MM.1S (cell line): ENCODE measurements at regions not wholly inside any gene's neighbourhood (a gene's known extent, or its start where the extent isn't known, plus 50 kb on each side); places are given as distances from the start of the nearest gene placed in this dataset.

Experiments
- DNase-seq: peaks from one replicate; pipeline ENCODE4 v3.0.0-alpha.2; 2015
- H2AFZ ChIP-seq: fragments of 300-600 bp; sonication (generic); 2 replicates; pipeline ENCODE4 v1.6.0; 2016; ENCODE audit warnings: antibody characterized with exemption, low read length
- H3F3A ChIP-seq: fragments of 300-600 bp; sonication (generic); 2 replicates; pipeline ENCODE4 v1.6.1; 2016; ENCODE audit warnings: mild to moderate bottlenecking, antibody characterized with exemption, low read length, moderate library complexity, mixed read lengths; ENCODE audit not compliant: insufficient read depth
- H3K27ac ChIP-seq: fragments of 300-600 bp; sonication (generic); 2 replicates; pipeline ENCODE4 v1.5.1; 2016; ENCODE audit warnings: mild to moderate bottlenecking, low read length
- H3K27me3 ChIP-seq: fragments of 300-600 bp; sonication (generic); replicated peaks from 2 replicates; pipeline ENCODE4 v1.6.0; 2016; ENCODE audit warnings: low read length; ENCODE audit not compliant: insufficient read depth
- H3K36me3 ChIP-seq: fragments of 300-600 bp; sonication (generic); replicated peaks from 2 replicates; pipeline ENCODE4 v1.6.1; 2016; ENCODE audit warnings: mild to moderate bottlenecking, low read length, mixed read lengths; ENCODE audit not compliant: insufficient read depth
- H3K4me1 ChIP-seq: fragments of 300-600 bp; sonication (generic); 2 replicates; pipeline ENCODE4 v1.6.1; 2016; ENCODE audit warnings: low read length, mixed read lengths
- H3K4me2 ChIP-seq: fragments of 300-600 bp; sonication (generic); 2 replicates; pipeline ENCODE4 v1.6.0; 2016; ENCODE audit warnings: low read depth, low read length
- H3K4me3 ChIP-seq: fragments of 300-600 bp; sonication (generic); 2 replicates; pipeline ENCODE4 v1.5.1; 2016; ENCODE audit warnings: low read length, mixed read lengths
- H3K79me2 ChIP-seq: fragments of 300-600 bp; sonication (generic); 2 replicates; pipeline ENCODE4 v1.6.1; 2016; ENCODE audit warnings: mixed run types, low read length, mixed read lengths
- H3K9ac ChIP-seq: fragments of 300-600 bp; sonication (generic); 2 replicates; pipeline ENCODE4 v1.6.1; 2016; ENCODE audit warnings: low read length, mixed read lengths
- H3K9me2 ChIP-seq: fragments of 300-600 bp; sonication (generic); replicated peaks from 2 replicates; pipeline ENCODE4 v1.6.1; 2016; ENCODE audit warnings: mild to moderate bottlenecking, low read length, mixed read lengths; ENCODE audit not compliant: insufficient read depth
- H3K9me3 ChIP-seq: fragments of 300-600 bp; sonication (generic); replicated peaks from 2 replicates; pipeline ENCODE4 v1.6.1; 2016; ENCODE audit warnings: mild to moderate bottlenecking, low read length, mixed read lengths; ENCODE audit not compliant: insufficient read depth
- H4K20me1 ChIP-seq: fragments of 300-600 bp; sonication (generic); 2 replicates; pipeline ENCODE4 v1.6.1; 2016; ENCODE audit warnings: mild to moderate bottlenecking, low read length, moderate library complexity, mixed read lengths; ENCODE audit not compliant: insufficient read depth
- EZH2 ChIP-seq: fragments of 300-600 bp; sonication (generic); optimal IDR thresholded peaks from 2 replicates; pipeline ENCODE3; 2017; ENCODE audit warnings: low read depth, mild to moderate bottlenecking, antibody characterized with exemption, low read length, mixed read lengths
- EZH2phosphoT487 ChIP-seq: fragments of 300-600 bp; sonication (generic); IDR thresholded peaks from 2 replicates; pipeline ENCODE4 v1.6.1; 2018; ENCODE audit warnings: antibody characterized with exemption, low read length
- TF ChIP-seq, protein P1 (sequence below): fragments of 300-600 bp; sonication (generic); IDR thresholded peaks from 2 replicates; pipeline ENCODE4 v1.5.1; 2016; ENCODE audit warnings: antibody characterized with exemption, low read length, mixed read lengths

DNA sequence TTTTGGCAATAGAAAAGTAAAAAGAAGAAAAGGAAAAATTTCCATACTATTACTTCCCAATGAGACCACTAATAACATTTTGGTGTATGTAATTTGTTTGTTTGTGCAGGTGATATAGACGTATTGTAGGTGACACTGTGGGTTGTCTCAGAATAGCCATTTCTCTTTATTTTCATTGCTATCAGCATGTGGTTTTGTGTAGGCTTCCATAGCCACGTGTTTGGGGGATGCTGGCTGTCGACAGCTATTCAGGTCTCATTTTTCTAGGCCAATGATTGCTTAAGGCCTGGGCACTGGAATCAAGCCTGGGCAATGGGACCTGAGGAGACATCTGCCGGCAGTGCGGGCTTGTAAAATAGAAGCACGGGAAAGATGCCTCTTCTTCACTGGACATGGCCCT, 71.0 kb upstream of the KCTD1 start:
- Histone ChIP-seq H3K9me3 (no peaks in the 10 kb centered on the region), H3K27ac (no peak overlapping the region), H3F3A (no peaks in the 10 kb centered on the region), H4K20me1 (no peaks in the 10 kb centered on the region), H3K4me3 (no peak overlapping the region), H2AFZ (no peak overlapping the region), H3K9me2 (no peaks in the 10 kb centered on the region), H3K27me3 (no peaks in the 10 kb centered on the region), H3K4me1 (no peaks in the 10 kb centered on the region), H3K36me3 (no peaks in the 10 kb centered on the region), H3K79me2 (no peaks in the 10 kb centered on the region), H3K4me2 (no peak overlapping the region), H3K9ac (no peak overlapping the region)
- TF ChIP-seq EZH2phosphoT487 (no peak), EZH2 (no peak)
- TF ChIP-seq, protein P1, sequence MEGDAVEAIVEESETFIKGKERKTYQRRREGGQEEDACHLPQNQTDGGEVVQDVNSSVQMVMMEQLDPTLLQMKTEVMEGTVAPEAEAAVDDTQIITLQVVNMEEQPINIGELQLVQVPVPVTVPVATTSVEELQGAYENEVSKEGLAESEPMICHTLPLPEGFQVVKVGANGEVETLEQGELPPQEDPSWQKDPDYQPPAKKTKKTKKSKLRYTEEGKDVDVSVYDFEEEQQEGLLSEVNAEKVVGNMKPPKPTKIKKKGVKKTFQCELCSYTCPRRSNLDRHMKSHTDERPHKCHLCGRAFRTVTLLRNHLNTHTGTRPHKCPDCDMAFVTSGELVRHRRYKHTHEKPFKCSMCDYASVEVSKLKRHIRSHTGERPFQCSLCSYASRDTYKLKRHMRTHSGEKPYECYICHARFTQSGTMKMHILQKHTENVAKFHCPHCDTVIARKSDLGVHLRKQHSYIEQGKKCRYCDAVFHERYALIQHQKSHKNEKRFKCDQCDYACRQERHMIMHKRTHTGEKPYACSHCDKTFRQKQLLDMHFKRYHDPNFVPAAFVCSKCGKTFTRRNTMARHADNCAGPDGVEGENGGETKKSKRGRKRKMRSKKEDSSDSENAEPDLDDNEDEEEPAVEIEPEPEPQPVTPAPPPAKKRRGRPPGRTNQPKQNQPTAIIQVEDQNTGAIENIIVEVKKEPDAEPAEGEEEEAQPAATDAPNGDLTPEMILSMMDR = no peak
- DNase-seq = no peak

DNA sequence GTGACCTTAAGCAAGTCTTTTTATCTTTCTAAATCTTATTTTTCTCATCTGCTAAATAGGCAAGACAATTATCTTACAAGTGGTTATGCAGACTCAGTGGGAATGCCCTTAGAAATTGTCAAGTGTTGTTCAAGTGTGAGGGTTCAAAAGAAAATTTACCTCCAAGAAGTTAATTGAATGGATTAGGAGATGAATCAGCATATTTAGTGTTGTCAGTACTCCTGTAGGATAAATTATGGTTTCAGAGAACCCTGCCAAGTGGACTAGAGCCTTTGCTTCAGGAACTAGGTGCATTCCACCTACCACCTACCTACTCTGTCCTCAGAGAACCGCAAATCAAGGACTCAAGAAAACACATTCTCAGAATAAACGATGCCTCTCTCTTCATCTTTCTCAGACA, 69.8 kb upstream of the KCTD1 start:
- H3K9me3 ChIP-seq = no peaks in the 10 kb centered on the region
- H4K20me1 ChIP-seq = no peaks in the 10 kb centered on the region
- no peaks in the 10 kb centered on the region for H3K79me2 ChIP-seq
- H3K4me2 ChIP-seq = no peak overlapping the region
- no peak overlapping the region for H3K9ac ChIP-seq
- H3K4me1 ChIP-seq = no peaks in the 10 kb centered on the region
- no peaks in the 10 kb centered on the region for H3K27me3 ChIP-seq
- TF ChIP-seq EZH2 (no peak), EZH2phosphoT487 (no peak)
- TF ChIP-seq, protein P1 = no peak
- H3K9me2 ChIP-seq = no peaks in the 10 kb centered on the region
- no peaks in the 10 kb centered on the region for H3K36me3 ChIP-seq
- no peak overlapping the region for H2AFZ ChIP-seq
- no peak overlapping the region for H3K27ac ChIP-seq
- H3F3A ChIP-seq = no peaks in the 10 kb centered on the region
- DNase-seq = no peak
- no peak overlapping the region for H3K4me3 ChIP-seq

DNA sequence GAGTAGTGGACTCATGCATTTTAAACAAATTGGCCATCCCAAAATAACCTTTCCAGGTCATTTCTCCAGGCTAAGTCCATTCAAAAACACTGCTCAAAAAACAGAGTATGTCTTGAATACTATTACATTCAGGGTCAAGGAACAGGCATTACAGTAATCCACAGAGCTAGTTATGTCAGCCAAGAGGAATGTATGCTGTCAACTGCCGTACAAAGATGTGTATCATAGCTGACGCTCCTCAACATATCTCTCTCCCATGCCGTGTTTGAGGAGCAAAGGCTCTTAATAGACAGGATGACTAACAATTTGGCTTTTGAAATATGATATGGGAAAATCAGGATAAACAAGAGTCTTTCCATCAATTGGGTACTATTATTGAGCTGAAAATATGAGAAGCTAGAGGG, 68.8 kb upstream of the KCTD1 start:
- Histone ChIP-seq H2AFZ (no peak overlapping the region), H3K9me2 (no peaks in the 10 kb centered on the region), H3K4me2 (no peak overlapping the region), H3K27me3 (no peaks in the 10 kb centered on the region), H3K9me3 (no peaks in the 10 kb centered on the region), H4K20me1 (no peaks in the 10 kb centered on the region), H3F3A (no peaks in the 10 kb centered on the region), H3K4me3 (no peak overlapping the region), H3K27ac (no peak overlapping the region), H3K36me3 (no peaks in the 10 kb centered on the region), H3K79me2 (no peaks in the 10 kb centered on the region), H3K9ac (no peak overlapping the region), H3K4me1 (no peaks in the 10 kb centered on the region)
- TF ChIP-seq EZH2phosphoT487 (no peak), EZH2 (no peak)
- TF ChIP-seq, protein P1 = no peak
- DNase-seq = no peak
